Stimulated activated CD4-positive, alpha-beta T cell treated with anti-CD3 and anti-CD28 coated beads, Interleukin-4, amount 100 ng/mL, for 48 hours (primary cell): ENCODE measurements at regions not wholly inside any gene's neighbourhood (a gene's known extent, or its start where the extent isn't known, plus 50 kb on each side); places are given as distances from the start of the nearest gene placed in this dataset.

Source experiments
- DNase-seq, 2 donors: peaks; one replicate each; pipeline ENCODE4 v3.0.0-alpha.2; 2020; ENCODE audit warnings: low read depth in 2 of 2

DNA sequence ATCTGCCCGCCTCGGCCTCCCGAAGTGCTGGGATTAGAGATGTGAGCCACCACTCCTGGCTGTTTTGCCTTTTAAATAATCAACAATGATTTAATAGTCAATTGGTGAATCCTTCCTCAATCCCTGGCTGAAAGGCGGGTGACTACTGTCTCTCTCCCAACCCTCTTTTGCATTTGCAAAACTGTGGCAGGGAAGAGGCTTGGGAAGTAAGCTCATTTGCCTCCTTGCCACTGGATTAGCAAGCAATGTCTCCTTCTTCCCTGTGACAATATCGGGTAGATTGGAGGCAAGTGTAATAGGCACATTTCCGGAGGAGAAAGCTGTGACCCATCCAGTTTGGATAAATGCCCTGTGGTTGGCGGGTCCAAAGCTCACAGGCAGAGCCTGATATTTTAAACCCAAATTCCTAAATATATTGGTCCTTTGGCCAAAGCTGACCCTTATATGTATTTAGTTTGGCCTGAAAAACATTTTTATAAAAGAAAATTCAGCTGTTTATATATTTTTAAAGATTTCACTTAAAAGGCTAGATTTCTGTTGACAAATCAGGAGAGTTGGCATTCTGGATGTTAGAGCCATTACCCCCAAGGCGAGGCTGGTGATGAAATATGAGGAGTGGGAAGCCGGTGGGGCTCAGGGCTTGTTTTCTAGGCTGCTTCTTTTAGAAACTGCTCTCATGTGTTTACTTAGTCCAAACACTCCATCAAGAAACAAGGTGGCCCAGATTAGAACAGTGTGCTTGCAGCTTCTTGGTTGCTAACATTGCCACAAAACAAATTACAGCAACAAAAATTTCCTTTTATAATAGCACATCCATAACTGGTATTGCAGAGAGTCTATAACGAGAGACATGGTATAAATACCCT, 646.9 kb upstream of the TMEM132C start:
- DNase-seq, result no peak

DNA sequence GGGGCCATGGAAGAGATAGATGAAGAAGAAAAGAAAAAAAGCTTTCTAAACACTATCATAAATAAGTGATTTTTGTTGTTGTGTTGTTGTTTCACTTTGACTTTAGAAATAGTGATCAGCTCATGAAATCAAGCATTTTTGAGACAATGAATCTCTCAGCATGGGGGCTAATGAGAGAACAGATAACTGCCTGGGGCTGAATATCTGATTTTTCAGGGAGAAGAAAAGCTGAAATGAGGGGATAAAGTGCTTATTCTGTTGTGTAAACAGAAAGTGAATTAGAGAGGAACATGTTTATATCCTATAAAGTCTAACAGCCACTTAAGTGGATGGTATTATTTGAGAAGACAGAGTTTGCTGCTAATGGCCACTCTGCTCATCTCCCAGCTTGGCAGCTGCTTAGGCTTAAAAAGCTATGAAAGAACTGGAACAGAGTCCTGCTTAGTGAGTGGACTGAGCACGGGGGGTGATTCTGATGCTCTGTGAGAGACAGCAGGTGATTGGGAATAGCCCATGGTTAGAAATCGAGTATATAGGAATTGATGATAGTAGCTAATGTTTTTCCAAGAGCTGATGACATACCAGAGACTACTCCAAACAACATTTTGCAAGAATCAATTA, 646.1 kb upstream of the TMEM132C start:
- DNase-seq, result no peak

DNA sequence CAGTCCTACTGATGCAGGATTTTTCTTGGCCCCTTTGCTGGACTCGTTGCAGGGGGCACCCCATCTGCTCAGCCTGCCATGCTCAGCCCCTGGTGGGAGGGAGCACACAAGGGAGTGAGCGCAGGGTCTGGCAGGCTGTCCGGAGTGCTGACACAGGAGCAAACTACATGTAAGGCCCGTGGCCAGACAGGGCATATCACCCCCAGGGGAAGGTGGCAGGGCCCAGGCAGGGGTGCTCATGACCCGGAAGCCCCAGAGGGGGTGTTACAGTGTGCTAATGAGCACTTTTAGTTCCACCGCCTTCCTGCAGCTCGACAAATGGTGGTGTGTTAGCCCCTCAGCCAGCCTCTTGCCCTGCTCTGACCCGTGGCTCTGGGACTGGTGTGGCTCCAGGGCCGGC, 645.6 kb upstream of the TMEM132C start:
- DNase-seq, result no peak

DNA sequence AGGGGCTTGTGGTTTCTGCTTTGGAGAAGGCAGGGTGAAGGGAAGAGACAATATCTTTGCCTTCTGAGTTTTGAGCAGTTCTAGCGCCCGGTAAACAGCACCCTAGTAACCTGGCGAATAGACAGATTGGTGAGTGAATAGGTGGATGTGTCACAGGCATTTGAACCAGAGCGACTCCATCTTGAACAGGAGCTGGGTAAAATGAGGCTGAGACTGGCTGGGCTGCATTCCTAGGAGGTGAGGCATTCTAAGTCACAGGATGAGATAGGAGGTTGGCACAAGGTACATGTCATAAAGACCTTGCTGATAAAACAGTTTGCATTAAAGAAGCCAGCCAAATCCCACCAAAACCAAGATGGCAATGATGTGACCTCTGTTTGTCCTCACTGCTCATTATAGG, 643.6 kb upstream of the TMEM132C start:
- no peak for DNase-seq

DNA sequence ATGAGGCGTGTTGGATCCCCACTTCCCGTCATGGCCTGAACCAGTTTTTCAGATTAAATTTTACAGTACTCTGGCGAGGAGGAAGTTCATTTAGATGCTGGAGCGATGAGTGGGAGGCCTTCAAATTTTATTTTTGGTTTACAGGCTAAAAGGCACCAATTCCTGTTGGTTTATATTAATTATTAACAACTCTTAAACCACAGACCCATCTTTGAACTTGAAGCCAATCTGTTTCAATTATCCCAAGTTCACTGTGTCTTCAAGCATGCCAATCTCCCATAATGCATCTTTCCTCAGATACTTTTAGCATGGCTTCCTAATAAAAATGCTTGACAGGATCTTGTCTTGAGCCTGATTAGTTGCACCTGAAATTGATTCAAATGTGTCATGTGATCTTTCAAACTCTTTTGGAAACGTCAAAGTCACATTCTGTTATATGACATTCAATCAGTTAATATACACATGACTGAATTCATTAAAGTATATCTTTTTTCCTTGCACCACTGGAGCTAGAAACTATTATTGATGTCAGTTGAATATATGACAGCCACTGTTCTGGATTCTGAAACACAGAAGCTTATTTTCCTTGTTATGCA, 641.7 kb upstream of the TMEM132C start:
- no peak for DNase-seq

DNA sequence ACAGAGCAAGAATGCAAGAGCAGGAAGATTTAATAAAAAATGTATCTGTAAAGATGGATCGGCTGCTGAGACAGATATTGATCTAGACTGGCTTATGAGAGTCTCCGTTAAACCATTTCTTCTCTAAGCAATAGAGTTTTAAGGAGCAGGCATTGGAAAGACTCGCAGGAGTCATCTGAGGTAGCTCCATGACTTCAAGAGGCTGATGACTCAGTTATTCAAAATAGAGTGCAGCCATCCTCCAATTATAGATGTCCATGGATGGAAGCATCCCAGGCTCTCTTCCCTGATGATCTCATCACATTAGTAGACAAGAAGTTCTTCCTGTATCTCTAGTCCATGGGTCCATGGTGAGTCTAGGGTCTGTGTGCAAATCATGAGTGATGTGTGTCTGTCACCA, 638.3 kb upstream of the TMEM132C start:
- no peak for DNase-seq

DNA sequence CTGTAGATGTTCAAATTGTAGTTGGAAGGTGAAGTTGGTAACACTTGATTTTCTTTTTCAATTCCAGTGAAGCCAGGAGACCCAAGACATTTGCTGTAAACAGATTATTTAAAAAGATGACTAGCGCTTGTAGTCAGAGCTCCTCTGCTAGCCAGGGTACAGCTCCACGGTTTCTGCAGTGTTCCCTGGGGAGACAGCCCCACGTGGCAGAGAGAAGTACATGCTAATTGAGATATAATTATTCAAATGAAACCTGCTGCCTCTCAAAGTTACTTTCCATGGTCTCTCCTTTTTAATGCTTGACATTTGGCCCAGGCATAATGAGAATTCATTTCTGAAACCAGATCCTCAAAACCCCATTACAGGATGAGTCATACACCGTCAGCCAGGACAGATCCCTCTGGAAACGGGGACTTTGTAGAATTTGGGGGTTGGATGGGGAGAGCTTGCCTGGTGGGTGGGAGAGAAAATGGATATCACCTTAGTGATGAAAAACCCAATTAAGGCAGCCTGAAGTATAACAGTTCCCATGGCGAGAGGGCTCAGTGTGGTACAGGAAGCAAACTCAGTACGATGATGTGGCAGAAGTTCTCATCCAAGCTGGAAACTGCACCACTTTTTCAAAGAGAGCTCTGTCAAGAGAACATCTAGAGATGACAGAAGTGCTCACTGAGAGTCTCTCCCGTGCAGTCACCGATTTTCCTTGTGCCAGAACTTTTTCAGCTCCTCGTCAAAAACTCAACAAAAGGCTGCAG, 637.7 kb upstream of the TMEM132C start:
- DNase-seq, result no peak

DNA sequence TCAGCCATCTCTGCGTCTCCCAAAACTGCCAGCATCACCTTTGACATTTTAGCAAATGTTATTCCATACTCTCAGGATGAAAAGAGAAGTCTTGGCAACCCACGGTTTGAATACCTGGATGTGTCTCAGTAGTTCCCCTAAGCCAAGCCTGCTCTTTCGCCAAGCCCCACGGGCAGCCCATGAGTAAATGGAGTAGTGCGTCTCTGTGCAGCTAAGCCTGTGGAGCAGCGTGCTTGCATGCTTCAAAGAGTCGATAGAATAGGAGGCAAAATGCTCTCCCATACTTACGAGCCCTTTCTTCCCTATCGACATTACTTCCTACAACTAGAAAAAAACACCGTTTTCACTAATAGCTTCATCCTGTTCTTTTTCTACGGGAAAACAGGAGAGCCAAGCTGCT, 634.5 kb upstream of the TMEM132C start:
- DNase-seq, result no peak

DNA sequence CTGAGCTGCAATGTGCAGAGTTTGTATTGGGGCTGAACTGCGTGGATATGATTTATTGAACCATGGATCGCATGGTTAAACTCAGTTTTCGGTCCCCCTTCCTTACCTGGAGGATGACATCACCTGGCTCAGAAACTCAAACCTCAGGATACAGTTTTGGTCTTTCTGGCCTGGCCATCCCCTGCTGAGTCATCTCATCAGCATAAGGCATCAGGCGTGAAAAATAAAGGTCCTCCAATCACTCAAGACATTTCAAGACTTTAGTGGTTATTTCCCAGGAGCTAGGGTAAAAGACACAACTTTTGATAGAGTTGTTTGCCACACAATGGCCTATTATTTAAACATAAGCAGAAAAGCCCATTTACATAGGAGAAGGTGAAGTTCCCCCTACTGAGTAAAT, 631.1 kb upstream of the TMEM132C start:
- DNase-seq, result no peak

DNA sequence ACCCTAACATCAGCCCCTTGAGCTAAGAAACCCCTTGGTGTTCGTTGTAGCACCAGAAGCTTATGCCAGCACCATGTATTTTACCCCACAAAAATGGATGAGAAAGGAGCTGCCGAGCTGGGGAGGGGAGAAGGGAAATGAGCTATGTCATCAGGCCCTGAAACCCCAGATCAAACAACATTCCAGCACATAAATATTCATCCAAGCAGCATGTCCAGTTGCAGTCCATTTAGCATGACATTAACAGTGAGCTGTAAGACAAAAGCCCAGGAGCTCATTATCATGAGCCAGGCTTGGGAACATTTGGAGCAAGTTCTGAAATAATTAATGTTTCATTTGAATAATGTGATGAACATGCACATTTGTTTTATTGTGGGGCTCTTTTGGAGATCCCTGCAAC, 630.1 kb upstream of the TMEM132C start:
- DNase-seq, result no peak

DNA sequence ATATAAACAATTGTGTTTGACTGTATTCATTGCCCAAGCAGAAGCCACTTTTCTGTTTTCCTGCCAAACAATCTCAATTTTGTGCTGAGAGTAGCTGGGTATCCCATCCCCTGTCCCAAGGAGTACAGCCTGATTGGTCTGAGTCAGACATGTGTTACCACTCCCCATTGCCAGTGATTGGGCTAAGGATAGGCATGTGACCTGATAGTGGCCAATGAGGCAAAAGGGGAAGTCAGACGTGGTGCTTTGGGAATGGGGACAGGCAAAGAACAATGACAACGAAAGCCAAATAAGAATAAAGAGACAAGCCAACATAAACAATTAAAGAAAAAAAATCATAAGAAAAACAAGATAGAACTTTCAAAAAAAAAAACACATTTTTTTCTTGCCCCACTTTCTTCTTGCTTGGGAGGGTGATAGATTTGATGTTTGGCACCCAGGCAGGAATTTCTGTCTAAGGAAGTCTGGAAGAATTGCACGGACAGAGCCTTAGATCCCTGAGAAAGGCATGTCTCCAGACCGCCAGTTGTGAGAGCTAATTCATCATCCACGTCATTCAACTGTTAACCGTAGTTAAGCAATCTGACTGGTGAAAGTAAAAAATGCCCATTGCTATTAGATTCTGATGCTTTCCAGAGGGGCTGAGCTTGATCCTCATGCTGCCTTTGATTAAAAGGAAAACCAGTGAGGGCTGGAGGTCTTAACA, 626.6 kb upstream of the TMEM132C start:
- no peak for DNase-seq

DNA sequence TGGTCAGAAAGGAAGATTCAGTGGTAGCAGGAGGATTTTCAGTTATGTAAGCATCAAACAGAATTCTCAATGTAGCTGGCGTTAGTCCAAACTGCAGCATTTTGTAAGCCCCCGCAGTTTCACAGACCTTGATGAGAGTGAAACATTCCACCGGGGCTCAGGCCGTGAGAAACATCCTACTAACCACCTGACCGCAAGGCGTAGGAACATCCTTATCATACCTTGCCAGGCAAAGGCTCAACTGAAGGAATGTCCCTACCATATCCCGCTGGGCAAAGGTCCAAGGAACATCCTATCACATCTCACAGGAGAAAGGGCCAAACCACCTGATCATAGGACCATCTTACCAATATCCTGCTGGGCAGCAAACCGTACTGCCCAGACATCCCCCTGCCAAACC, 624.8 kb upstream of the TMEM132C start:
- DNase-seq, result no peak

DNA sequence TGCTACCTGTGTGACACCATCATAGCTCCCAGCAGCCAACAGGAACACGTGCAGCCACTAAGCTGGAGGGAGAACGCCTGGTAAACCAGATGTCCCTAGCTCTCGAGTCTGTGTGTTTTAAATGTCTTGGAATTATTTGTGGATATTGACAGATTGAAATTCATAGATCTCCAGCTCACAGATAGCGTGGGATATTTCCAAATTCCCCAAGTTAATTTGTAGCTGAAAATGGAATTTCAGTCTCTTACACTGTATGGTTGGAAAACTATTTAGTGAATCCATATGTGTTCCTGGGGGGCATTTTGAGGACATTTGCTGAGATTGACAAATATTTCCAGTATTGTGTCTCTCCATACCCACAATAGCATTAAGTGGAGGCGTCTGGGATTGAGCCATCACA, 618.6 kb upstream of the TMEM132C start:
- DNase-seq, result no peak

DNA sequence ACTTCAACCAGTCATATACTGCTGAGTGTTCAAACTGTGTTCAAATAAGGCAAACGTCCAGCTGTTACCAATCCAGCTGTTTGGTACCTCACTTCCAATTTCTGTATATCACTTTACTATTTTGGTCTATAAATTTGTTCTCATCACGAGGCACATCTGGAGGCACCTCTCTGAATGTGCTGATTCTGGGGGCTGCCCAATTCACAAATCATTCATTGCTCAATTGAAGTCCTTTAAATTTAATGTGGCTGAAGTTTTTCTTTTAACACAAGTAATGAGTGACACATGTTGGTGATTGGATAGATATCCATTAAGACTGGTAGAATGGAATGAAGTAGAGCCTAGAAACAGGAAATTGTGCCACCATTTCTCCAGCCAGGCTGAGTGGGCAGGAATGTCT, 617.0 kb upstream of the TMEM132C start:
- DNase-seq, result no peak

DNA sequence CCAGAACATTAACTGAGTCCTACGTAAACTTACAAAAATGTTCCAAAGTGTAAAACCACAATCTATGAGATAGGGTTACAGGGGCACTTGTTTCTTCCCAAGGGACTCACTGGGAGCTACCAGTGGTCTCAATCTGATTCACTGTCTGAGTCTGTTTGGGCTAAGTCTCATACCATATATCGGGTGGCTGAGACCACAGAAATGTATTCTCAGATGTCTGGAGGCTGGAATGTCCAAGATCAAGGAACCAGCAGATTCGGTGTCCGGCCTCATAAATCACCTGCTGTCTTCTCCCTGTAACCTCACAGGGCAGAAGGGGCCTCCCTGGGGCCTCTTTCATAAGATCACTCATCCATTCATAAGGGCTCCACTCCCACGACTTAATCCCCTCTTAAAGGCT, 616.3 kb upstream of the TMEM132C start:
- no peak for DNase-seq

DNA sequence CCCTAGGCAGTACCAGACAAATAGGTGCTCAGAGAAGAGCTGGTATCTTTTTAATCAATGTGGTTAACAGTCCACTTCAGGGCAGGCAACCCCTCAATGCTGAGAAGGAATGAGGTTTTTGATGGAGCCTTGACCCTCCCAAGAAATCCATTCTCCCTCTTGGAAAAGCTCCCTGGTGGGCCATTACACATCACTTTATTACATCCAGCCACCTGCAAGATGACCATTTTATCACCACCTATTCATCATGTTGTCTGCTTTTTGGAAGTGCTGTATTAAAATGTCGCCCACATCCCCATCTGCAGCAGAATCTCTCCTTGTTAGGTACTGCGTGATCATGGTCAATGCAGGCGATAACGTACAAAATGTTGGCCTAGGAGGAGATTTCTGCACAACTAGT, 614.7 kb upstream of the TMEM132C start:
- no peak for DNase-seq

DNA sequence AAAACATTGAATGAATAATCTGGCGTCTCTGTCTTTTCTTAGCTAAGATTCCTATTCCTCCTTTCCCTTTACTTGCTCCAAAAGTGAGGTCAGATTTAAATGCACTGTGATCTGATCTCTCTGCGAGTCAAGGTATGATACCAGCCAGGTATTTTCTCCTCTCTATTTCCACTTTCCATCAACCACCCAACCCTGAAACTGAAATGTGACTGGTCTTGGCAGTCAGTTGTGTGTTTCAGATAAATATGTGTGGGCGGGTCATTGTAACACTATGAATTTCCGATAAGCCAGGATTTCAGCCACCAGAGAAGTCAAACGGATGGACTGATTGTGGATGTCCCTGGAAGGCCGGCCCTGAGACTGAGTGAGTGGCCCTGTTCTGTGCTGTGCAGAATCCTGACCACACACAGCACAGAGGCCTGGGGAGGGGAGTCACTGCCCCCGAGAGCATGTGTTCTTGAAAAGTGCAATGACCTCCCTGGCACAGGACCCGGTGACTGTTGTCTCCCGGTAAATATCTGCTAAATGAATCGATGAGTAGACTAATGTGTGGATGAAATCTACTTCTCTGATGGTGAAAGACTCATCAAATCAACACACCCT, 612.5 kb upstream of the TMEM132C start:
- no peak for DNase-seq

DNA sequence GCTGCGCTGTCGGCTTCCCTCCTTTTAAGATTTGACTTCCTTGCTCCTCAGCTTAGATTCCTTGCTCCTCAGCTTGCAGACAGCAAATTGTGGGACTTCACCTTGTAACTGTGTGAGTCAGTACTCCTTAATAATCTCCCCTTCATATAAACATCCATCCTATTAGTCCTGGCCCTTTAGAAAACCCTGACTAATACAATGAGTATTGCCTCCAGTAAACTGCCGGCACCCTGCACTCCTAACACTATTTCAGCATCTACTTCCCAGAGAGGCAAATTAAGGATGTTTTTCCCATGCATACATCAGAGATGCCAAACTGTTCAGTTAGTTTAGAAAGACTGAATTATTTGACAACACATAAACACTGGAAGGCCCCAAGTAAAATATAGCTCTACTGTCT, 611.3 kb upstream of the TMEM132C start:
- no peak for DNase-seq

DNA sequence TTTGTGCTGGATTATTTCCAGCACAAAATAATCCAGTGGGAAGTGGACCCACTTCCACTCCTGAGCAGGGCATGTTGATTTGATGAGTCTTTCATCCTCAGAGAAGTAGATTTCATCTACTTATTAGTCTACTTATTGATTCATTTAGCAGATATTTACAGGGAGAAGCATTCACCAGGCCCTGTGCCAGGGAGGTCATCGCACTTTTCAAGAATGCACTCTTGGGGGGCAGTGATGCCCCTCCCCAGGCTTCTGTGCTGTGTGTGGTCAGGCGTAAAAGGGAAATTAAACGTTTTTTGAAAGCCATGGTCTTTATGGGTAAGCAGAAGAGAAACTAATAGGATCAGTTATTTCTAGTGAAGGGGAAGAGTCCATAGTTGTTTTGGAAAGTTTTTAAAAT, 610.7 kb upstream of the TMEM132C start:
- no peak for DNase-seq

DNA sequence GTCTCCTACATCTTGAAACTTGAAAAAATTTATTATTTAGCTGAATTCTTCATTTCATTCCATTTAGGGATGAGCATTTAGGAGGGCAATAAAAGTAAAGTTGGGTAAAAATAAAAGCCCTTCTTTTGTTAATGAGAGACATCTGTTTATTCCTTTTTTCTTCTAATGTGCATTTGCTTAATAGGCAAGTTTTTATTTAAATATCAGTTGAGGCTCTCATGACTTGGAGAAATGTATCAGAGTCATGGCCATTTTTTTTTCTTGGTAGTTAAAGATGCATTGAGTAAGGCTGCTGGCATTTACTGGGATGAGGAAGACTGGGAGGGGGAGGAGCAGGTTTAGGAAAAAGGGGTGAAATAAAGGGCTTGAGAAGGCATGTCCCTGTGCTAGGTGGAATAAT, 609.9 kb upstream of the TMEM132C start:
- no peak for DNase-seq

DNA sequence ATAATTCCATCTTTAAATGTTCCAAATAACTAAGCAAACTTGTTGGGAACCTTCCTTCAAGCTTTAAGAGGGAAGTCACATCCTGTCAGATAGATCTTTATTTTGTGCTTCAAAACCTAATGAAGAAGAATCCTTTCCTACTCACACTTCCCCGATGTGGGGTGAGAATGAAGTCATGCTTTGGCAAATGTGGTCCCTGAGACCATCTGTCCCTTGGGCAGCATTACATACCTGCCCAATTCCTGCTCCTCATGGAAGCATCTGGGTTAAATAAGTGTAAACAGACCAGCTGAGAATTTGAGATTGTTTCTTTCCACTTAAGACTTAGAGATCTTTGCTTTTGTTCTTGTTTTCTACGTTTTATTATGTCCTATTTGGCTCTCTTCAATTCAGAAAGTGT, 606.0 kb upstream of the TMEM132C start:
- DNase-seq, result no peak
